OCI-LY1 (cell line): ENCODE measurements at regions not wholly inside any gene's neighbourhood (a gene's known extent, or its start where the extent isn't known, plus 50 kb on each side); places are given as distances from the start of the nearest gene placed in this dataset.
"Not testable (repeated sequence)": the region's sequence is repeated elsewhere in the genome, so short reads cannot be mapped to it uniquely, and the experiment has no call there.

Experiments
- EZH2 ChIP-seq: fragments of 200-600 bp; sonication (generic), shearing (Covaris generic); IDR thresholded peaks from 2 replicates; pipeline ENCODE4 v1.8.0; 2017; ENCODE audit warnings: borderline replicate concordance, mixed run types, mild to moderate bottlenecking, antibody characterized with exemption, low read length, moderate library complexity, mixed read lengths
- TF ChIP-seq, protein P1 (sequence below): fragments of 200-600 bp; sonication (generic), shearing (Covaris generic); IDR thresholded peaks from 2 replicates; pipeline ENCODE4 v1.5.1; 2017; ENCODE audit warnings: mild to moderate bottlenecking, antibody characterized with exemption, low read length, moderate library complexity, mixed read lengths

DNA sequence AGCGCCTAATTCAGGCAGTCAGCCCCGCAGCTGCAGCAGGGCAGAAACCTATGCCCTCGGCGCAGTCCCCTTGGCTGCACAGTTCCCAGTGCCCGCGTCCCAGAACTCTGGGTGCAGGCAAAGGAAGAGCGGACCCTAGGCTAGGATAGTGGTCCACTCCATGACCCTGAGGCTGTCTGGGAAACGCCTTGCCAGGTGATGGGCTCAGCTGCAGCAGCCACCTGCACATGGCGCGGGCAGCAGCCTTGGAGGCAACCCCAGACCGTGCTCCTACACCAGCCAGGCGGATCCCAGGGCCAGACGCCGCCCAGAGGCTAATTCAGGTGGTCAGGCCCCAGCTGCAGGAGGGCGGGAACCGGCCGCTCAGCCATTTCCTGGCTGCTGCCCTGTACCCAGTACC, 83.0 kb downstream of the POTEC start:
- TF ChIP-seq EZH2 = not testable (repeated sequence)
- TF ChIP-seq, protein P1, sequence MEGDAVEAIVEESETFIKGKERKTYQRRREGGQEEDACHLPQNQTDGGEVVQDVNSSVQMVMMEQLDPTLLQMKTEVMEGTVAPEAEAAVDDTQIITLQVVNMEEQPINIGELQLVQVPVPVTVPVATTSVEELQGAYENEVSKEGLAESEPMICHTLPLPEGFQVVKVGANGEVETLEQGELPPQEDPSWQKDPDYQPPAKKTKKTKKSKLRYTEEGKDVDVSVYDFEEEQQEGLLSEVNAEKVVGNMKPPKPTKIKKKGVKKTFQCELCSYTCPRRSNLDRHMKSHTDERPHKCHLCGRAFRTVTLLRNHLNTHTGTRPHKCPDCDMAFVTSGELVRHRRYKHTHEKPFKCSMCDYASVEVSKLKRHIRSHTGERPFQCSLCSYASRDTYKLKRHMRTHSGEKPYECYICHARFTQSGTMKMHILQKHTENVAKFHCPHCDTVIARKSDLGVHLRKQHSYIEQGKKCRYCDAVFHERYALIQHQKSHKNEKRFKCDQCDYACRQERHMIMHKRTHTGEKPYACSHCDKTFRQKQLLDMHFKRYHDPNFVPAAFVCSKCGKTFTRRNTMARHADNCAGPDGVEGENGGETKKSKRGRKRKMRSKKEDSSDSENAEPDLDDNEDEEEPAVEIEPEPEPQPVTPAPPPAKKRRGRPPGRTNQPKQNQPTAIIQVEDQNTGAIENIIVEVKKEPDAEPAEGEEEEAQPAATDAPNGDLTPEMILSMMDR = not testable (repeated sequence)
